Daoy (cell line): ENCODE measurements at regions not wholly inside any gene's neighbourhood (a gene's known extent, or its start where the extent isn't known, plus 50 kb on each side); places are given as distances from the start of the nearest gene placed in this dataset.
"Not testable (repeated sequence)": the region's sequence is repeated elsewhere in the genome, so short reads cannot be mapped to it uniquely, and the experiment has no call there.

Source experiments
- DNase-seq: peaks from one replicate; pipeline ENCODE4 v3.0.0-alpha.2; 2015; ENCODE audit warnings: low read depth

DNA sequence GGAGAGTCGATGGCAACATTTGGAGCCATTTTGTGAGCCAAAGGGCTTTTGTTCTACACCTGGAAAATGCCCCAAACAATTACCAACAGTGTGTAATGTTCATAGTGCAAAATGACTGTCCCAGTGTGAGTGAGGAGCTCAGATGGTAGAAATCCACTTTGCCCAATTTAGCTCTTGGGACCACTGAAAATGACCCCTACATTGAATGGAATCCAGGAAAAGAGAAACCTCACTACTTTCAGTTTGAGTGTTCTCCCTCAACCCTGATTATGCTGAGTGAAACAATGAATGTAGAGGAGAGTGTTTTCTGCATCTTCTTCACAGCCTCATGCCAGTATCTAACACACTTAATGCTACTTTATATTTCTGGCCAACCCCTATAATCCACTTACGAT lies 84.9 kb upstream of the NRN1 start:
- no peak for DNase-seq

DNA sequence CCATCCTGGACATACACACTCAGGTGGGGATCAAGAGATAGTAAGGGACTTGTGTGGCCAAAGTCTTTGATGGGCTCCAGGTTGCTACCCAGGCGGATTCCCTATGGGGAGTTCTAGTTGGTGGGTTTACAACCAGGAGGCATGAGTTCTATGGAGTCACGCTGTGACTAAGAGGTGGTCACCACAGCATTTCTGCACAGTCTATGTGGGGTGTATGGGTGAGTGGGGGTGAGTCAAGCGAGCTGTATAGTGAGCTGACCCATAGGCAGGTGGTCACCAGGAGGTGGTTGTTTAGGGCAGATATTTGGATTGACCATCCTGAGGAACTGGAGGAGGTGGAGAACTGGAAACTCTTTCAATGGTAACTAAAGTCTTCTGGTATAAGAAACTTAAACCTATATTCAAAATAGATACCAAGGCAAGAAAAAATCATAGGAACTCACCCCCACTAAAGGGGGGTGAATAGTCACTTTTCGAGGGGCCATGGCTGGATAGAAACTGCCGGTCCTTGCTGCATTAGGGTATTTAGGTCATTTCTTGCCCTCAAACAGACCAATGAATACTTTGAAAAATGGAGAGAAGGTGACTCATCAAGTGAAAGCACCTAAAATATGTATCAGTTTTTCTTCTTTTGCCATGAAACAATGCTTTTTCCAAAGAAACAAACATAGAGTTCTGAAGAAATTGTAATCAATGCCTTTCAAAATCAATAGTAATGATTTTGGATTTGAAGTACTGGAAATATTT lies 84.3 kb upstream of the NRN1 start:
- peak; percentile 15 for DNase-seq

DNA sequence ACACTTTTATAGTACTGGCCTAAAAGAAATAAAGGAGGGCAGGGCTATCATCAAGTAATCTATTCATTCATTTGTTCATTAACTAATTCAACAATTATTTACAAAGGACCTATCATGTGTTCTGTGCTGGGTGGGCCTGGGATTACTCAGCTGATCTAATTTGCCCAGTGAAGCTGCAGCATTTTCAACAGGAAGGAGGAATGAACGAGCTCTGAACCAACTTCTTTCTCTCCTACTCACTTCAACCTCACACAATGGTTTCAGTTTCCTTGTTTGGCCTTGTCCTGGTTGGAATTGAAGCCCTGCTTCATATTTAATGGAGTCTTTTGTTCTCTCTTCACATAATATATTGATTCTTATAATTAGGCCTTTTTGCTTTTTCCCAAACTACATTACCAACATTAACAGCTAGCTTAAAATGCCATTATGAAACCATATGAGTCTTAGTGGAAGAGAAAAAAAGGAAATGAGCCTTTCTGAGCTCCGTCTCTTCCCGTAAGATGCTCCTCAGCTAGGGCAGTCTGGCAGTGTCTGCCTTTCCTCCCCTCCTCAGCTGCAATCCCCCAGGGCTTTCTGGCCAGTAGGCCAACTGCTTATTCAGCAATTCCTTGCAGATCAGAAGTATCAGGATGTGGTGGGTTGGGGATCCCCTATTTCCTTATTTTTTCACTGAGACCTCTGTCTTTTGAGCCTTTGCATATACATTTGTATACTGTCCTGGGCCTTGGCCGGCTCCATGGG lies 79.4 kb upstream of the NRN1 start:
- no peak for DNase-seq

- no peak for DNase-seq
These were observed 74.2 kb upstream of the NRN1 start for GRCh38 chr6:6080975-6081374.

- DNase-seq: no peak
These were observed 67.5 kb upstream of the NRN1 start for GRCh38 chr6:6074190-6074589.

DNA sequence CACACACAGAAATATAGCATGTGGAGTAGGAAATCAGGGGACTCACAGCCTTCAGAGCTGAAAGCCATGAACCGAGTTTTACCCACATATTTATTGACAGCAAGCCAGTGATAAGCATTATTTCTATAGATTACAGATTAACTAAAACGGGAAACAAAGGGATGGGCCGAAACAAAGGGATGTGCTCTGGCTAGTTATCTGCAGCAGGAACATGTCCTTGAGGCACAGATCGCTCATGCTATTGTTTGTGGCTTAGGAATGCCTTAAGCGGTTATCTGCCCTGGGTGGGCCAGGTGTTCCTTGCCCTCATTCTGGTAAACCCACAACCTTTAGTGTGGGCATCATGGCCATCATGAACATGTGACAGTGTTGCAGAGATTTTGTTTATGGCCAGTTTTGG lies 61.4 kb upstream of the NRN1 start:
- DNase-seq: not testable (repeated sequence)

- peak; percentile 10 for DNase-seq
These were observed 51.3 kb upstream of the NRN1 start for GRCh38 chr6:6058054-6058444.

DNA sequence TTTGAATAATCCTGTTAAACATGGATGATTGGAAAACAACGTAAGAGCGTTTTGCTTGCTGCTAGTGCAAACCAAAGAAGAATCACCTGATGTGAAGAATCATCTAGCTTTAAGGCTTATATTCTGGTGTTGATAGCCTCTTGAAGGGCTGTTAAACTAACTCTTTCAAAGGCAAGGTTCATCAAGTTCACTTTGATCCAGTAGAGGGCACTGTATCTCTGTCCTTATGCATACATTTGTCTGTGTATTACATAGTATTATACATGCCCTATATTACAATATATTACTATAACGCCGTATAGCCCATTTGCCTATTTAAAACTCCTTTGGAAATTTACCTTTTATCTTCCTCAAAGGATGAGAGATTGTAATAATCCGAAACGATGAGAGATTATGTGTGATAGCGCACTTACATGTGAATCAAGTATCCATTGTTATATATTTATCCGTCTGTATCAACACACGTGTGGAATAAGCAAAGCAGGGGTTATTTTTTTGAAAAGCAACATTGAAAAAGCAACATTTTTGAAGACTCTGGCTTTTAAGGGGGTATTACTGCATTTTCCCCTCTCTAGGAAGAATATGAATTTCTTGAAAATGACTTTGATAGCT lies 50.8 kb upstream of the NRN1 start:
- peak; percentile 54 for DNase-seq
